Osteocyte (in vitro differentiated cells): ENCODE measurements at regions not wholly inside any gene's neighbourhood (a gene's known extent, or its start where the extent isn't known, plus 50 kb on each side); places are given as distances from the start of the nearest gene placed in this dataset.

Experiments used
- DNase-seq: peaks from one replicate; pipeline ENCODE4 v3.0.0; 2021; ENCODE audit warnings: mixed read lengths; ENCODE audit not compliant: unreplicated experiment; ENCODE audit errors: extremely low spot score
- H3K27ac Mint-ChIP-seq: one replicate; pipeline ENCODE4 v1.8.0; 2021; ENCODE audit warnings: mild to moderate bottlenecking, mixed read lengths; ENCODE audit not compliant: unreplicated experiment
- H3K27me3 Mint-ChIP-seq: one replicate; pipeline ENCODE4 v1.8.0; 2021; ENCODE audit warnings: mixed read lengths; ENCODE audit not compliant: unreplicated experiment
- H3K36me3 Mint-ChIP-seq: one replicate; pipeline ENCODE4 v1.8.0; 2021; ENCODE audit warnings: mixed read lengths; ENCODE audit not compliant: unreplicated experiment
- H3K4me1 Mint-ChIP-seq: one replicate; pipeline ENCODE4 v1.8.0; 2021; ENCODE audit warnings: mixed read lengths; ENCODE audit not compliant: unreplicated experiment
- H3K4me3 Mint-ChIP-seq: one replicate; pipeline ENCODE4 v1.8.0; 2021; ENCODE audit warnings: mild to moderate bottlenecking, moderate library complexity, mixed read lengths; ENCODE audit not compliant: unreplicated experiment
- H3K9me3 Mint-ChIP-seq: one replicate; pipeline ENCODE4 v1.8.0; 2021; ENCODE audit warnings: mixed read lengths; ENCODE audit not compliant: unreplicated experiment
- CTCF ChIP-seq: fragments of 200-600 bp; sonication (generic); IDR thresholded peaks from 2 replicates; pipeline ENCODE4 v1.5.0; 2021; ENCODE audit warnings: antibody characterized with exemption, mild to moderate bottlenecking, moderate library complexity

- no peak for DNase-seq
- Mint-ChIP-seq H3K4me1 (no peaks in the 10 kb centered on the region), H3K9me3 (peaks cover 15% of the 10 kb centered on the region), H3K4me3 (no peak overlapping the region), H3K36me3 (no peaks in the 10 kb centered on the region), H3K27me3 (peaks cover 13% of the 10 kb centered on the region), H3K27ac (no peak overlapping the region)
- no peak for TF ChIP-seq CTCF
Measured at GRCh38 chr22:49276567-49276966, 551.1 kb downstream of the BRD1 start.

DNA sequence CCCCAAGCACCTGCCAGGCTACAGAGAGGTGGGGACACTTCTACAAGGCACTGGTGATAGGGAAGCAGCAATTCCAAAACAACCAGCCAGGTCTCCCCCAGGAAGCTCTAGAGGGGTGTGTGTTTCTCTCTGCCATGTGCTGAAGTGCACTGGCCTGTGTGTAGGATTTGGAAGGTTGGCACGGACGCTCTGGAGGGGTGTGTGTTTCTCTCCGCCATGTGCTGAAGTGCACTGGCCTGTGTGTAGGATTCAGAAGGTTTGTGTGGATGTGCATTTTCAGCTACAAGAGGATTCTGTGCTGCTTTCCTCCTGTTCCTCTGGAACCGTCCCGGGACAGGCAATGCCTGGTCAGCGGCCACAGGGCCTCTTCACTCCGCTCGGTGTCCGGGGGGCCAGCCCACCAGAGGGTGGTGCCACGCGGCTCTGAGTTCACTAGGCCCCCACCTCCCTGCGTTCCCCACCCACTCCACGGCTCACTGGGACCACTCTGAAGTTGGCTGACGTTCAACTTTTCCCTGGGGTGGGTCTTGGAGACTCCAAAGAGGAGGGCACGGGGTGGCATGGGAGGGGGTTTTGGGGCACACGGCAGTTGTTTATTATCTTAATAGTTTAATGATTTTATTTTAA is 552.8 kb downstream of the BRD1 start:
- H3K4me1 Mint-ChIP-seq, result no peaks in the 10 kb centered on the region
- peaks cover 7% of the 10 kb centered on the region for H3K9me3 Mint-ChIP-seq
- H3K4me3 Mint-ChIP-seq, result no peak overlapping the region

DNA sequence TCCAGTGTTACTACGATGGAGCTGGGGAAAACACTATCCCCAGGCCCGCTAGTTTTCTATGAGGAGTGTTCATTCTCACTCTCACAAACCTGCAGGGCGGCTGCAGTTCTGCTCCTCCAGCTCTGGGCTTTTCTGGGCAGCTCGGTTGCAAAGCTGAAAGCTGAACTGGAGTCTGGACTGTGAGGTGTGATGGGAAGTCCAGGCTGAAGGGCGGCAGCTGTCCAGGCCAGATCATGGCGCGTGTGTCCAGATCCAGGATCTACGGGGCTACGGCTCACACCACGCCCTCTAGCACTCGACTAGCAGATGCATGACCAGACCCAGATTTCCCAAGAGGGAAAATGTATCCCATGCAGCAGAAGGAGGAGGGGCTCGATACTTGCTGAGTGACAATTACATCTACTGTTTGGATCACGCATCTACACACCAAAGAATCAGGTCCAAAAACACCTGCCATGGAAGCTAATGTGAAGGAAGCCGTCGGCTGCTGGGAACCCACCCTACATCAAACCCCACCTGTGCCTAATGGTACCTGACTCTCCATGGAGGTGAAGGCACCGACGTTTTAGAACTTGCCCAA is 555.0 kb downstream of the BRD1 start:
- H3K27ac Mint-ChIP-seq, result no peak overlapping the region
- no peak for TF ChIP-seq CTCF
- no peaks in the 10 kb centered on the region for H3K9me3 Mint-ChIP-seq
- peaks cover 11% of the 10 kb centered on the region for H3K27me3 Mint-ChIP-seq
- peak; percentile 62 for DNase-seq
- H3K4me3 Mint-ChIP-seq, result no peak overlapping the region
- H3K36me3 Mint-ChIP-seq, result no peaks in the 10 kb centered on the region
- no peaks in the 10 kb centered on the region for H3K4me1 Mint-ChIP-seq

More for the DNA sequence above, 552.8 kb downstream of the BRD1 start:
- no peak for TF ChIP-seq CTCF
- DNase-seq, result no peak
- H3K27me3 Mint-ChIP-seq, result peaks cover 6% of the 10 kb centered on the region
- H3K27ac Mint-ChIP-seq, result no peak overlapping the region
- H3K36me3 Mint-ChIP-seq, result no peaks in the 10 kb centered on the region

DNA sequence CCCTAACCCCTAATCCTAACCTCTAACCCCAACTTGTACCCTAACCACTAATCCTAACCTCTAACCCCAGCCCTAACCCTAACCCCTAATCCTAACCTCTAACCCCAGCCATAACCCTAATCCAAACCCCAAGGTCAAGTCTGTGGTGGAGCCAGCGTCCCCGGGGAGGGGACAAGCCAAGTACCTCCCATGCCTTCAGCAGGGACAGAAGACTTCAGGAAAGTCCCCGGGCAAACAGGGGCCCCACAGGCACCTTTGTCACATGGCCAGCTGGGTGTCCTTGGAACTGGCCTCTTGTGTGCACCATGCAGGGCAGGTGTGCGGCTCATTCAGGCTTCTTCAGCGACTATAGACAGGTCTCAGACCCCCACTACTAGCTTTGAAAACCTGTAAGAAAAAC is 555.8 kb downstream of the BRD1 start:
- DNase-seq, result peak; percentile 71
- Mint-ChIP-seq H3K4me3 (no peak overlapping the region), H3K27me3 (peaks cover 11% of the 10 kb centered on the region), H3K9me3 (no peaks in the 10 kb centered on the region), H3K4me1 (no peaks in the 10 kb centered on the region), H3K27ac (no peak overlapping the region), H3K36me3 (no peaks in the 10 kb centered on the region)
- TF ChIP-seq CTCF, result no peak

DNA sequence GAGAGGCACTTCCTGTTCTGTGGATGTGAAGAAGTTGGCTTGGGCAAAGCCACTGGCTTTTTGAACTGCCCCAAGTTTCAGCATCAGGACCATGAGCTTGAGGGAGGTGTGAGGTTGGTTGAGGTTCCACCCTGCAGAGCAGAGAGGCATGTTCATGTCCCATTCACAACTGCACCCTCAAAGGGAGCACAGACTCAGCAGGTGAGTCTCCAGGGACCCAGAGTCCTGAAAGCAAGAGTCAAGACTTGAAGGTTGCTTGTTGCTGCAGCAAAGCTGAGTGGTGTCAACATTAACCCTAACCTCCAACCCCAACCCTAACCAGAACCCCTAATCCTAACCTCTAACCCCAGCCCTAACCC is 556.3 kb downstream of the BRD1 start:
- peaks cover 11% of the 10 kb centered on the region for H3K27me3 Mint-ChIP-seq

More for the DNA sequence above, 556.3 kb downstream of the BRD1 start:
- Mint-ChIP-seq H3K36me3 (no peaks in the 10 kb centered on the region), H3K4me1 (no peaks in the 10 kb centered on the region), H3K27ac (no peak overlapping the region), H3K9me3 (no peaks in the 10 kb centered on the region), H3K4me3 (no peak overlapping the region)
- TF ChIP-seq CTCF, result no peak
- DNase-seq, result peak; percentile 19
